ENCODE measurements at regions not wholly inside any gene's neighbourhood (a gene's known extent, or its start where the extent isn't known, plus 50 kb on each side); places are given as distances from the start of the nearest gene placed in this dataset.

DNA sequence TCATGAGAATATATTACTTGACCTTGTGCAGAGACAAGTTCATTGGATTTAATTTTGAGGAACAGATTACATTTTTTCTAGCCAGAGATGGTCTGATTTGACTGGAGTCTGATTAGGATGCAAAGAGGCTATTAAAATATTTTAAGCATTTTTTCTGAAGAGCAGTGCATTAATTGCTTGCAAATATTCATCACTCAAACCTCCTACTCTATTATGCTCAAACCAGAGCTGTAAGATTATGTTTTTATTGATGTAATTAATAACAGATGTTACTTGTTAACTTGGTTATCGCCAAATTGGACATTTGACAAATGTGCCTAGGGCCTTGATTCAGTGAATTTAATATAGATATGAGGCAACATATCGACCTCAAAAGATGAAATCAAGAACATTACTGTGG is 160.9 kb upstream of the SLC13A1 start:
- no peak for TF ChIP-seq CTCF (conservative IDR thresholded peaks at IDR 0.05)
- no peak for TF ChIP-seq EZH2 (IDR thresholded peaks at IDR 0.05; ENCODE audit: low read depth)
